M059J (cell line): ENCODE measurements at regions not wholly inside any gene's neighbourhood (a gene's known extent, or its start where the extent isn't known, plus 50 kb on each side); places are given as distances from the start of the nearest gene placed in this dataset.
"Not testable (repeated sequence)": the region's sequence is repeated elsewhere in the genome, so short reads cannot be mapped to it uniquely, and the experiment has no call there.

Experiments
- DNase-seq: peaks from one replicate; pipeline ENCODE4 v3.0.0-alpha.2; 2012; ENCODE audit warnings: low read depth

GRCh38 chr2:128414946-128415778 lies 96.5 kb upstream of the HS6ST1 start:
- no peak for DNase-seq

DNA sequence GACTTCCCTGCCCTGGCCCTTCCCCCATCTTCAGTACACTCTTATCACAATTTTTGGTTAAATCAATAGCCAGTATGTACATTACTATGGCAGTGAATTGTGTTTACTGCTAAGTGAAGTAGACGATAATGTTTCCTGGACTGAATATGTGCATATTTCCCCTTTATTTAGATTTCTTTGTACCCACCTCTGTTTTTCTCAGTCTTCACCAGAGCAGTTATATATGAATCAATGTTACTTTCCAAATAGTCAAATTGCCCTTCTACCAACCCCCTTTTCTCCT lies 97.1 kb upstream of the HS6ST1 start:
- no peak for DNase-seq

GRCh38 chr2:128416109-128416785 lies 97.6 kb upstream of the HS6ST1 start:
- no peak for DNase-seq

DNA sequence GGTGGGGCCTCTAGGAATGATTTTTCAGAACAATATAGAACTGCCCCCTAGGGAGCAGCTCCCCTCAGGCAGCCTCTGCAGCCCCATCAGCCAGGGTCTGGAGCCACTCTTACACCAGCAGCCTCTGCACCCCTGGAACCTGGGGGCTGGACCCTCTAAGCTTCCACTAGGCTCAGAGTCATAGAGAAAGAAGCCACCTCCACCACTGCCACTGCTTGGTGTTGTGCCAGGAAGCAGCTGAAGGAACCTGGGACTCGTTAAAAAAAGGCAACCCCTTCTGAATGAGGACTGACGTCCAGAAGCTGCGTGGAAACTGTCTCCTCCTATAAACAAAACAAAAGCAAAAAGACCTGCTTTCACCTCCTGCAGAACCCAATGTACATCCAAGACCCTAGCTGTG lies 98.1 kb upstream of the HS6ST1 start:
- no peak for DNase-seq

DNA sequence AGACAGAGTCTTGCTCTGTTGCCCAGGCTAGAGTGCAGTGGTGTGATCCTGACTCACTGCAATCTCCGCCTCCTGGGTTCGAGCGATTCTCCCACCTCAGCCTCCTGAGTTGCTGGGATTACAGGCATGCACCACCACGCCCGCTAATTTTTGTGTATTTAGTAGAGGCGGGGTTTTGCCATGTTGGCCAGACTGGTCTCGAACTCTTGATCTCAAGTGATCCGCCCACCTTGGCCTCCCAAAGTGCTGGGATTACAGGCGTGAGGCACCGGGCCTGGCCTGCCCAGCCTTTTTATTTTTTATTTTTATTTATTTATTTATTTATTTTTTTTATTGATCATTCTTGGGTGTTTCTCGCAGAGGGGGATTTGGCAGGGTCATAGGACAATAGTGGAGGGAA lies 98.6 kb upstream of the HS6ST1 start:
- DNase-seq: not testable (repeated sequence)

GRCh38 chr2:128420131-128420530 lies 101.5 kb upstream of the HS6ST1 start:
- DNase-seq: no peak

- no peak for DNase-seq
These were observed 102.1 kb upstream of the HS6ST1 start for GRCh38 chr2:128420776-128421175.

DNA sequence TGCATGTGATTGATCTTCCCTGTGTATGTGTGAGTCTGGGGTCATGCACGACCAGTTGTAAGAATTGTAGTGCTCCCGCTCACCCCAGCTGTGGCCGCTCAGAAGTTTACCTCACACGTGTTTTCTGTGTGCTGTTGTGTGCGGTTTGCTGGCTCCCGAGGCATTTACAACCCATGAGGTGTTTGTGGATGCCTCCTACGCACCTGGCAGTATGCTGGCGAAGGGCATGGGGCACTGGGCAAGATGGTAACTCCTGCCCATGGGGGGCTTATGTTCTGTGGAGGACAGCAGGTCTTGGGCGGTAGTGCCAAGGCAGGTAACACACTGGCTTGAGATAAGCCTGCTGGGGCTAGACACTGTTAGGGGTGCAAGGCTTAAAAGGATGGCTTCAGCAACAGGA lies 102.6 kb upstream of the HS6ST1 start:
- DNase-seq: no peak

GRCh38 chr2:128421861-128422311 lies 103.2 kb upstream of the HS6ST1 start:
- no peak for DNase-seq

DNA sequence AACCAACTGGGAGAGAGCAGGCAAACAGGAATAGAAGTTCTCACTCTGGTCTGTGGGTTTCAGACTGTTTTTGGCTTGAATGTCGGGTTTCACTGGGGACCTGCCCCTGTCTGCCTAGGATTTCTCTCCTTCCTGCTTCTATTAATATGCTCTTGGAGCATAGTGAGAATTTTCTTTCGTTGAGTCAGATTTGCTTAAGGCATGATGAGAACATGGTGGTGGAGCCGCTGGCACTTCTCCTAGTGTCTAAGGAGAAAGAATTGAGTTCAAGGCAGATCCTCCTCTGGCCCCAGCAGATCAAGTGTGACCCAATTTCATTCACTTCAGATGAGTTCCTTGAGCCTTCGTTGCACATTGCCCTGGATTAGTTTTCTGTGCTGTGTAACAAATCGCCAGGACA lies 103.9 kb upstream of the HS6ST1 start:
- peak; percentile 90 for DNase-seq

- no peak for DNase-seq
These were observed 105.1 kb upstream of the HS6ST1 start for GRCh38 chr2:128423788-128424165.

- no peak for DNase-seq
These were observed 105.9 kb upstream of the HS6ST1 start for GRCh38 chr2:128424406-128425171.

GRCh38 chr2:128425216-128425615 lies 106.5 kb upstream of the HS6ST1 start:
- DNase-seq: no peak

DNA sequence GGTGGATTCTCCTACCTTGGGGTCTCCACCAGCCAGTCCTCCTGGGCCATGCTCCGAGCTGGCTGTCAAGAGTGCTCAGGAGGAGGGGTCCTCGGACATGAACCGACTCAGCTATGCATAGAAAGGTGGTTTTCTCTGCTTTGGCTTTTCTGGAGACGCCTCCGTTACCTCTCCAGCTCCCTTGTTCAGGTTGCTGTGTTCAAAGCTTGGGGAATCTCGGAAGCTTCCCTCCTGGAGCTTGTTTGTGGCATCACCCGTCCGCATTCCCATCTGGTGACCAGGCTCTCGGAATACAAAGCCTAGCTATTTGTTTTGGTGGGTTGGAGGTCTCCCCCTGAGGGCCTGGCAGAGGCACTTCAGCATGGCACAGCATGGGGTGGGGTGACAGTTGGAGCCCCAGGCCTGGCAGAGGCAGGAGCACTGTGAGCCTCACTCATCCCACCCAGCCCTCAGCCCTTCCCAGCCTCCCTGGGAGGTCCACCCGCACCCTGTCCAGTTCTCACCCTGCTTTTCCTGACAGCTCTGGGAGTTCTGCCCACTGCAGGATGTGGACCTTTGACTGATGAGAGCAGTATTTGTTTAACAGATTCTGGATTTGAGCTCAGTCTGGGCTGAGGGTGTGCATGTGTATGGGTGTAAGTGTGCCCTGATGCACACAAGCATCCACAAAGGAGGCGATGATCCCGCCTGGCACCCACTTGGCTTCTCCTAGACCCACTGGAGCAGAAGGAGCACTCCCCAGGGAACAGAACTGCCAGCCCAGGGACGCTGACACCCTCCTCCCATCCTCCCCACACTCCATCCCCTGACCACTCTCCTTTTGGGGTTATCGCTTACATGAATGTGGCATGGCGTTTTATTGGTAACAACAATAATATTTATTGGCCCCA lies 107.3 kb upstream of the HS6ST1 start:
- DNase-seq: peak; percentile 74

GRCh38 chr2:128427413-128427755 lies 108.7 kb upstream of the HS6ST1 start:
- DNase-seq: no peak

DNA sequence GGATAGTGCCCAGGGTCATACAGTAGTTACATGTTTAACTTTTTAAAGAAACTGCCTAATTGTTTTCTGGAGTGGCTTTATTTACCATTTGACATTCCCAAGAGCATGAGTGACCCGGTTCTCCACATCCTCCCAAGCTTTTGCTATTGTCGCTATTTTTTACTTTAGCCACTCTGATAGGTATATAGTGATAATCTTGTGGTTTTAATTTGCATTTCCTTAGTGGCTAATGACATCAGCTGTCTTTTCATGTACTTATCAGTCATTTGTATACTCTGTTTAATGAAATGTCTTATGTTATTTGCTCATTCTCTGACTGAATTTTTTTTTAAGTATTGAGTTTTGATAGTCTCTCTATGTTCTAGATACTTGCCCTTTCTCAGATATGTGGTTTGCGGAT lies 109.7 kb upstream of the HS6ST1 start:
- no peak for DNase-seq

DNA sequence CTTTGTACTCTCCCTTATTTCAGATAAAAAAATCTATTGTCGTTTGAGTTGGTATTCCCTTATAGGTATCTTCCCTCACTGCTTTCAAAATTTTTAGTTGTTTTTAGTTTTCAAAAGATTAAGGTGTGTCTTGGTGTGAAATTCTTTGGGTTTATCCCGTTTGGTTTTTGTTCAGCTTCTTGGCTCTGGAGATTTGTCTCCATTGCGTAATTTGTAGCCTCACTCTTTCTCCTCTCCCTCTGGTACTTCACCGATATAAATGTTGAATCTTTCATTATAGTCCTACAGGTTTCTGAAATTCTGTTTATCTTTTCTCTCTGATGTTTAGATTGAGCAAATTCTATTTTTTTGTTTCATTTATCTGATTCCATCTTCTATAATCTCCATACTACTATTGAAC lies 113.8 kb upstream of the HS6ST1 start:
- no peak for DNase-seq

DNA sequence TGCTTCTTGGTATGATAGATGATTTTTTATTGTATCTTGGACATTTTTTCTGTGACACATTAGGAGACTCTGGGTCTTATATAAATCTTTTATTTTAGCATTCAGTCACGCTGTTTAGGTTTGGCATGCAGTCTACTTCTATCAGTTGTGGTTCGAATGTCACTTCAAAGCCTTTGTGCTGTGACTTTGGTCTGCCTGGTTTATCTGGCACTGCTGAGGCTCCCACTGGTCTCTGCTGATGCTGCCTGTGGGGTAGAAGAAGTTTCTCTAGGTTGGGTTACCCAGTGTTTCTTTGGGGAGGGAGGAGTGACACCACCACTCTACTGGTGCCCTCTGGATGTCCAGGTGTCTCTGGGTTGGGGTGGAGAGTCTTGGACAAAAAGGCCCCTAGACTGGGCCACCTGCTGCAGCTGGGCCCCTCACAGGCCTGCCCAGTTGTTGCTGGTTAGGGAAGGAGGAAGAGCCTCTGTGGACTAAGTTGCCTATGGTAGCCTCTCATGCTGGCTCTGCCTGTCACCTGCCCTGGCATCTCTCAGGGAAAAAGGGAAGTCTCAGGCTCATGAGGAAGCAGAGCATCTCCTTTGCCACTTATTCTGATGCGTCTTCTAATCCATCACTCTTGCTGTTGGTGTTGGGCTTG lies 115.4 kb upstream of the HS6ST1 start:
- DNase-seq: no peak

GRCh38 chr2:128435576-128436478 lies 117.2 kb upstream of the HS6ST1 start:
- no peak for DNase-seq

GRCh38 chr2:128436479-128437203 lies 118.0 kb upstream of the HS6ST1 start:
- DNase-seq: no peak
